C4-2B (cell line): ENCODE measurements at regions not wholly inside any gene's neighbourhood (a gene's known extent, or its start where the extent isn't known, plus 50 kb on each side); places are given as distances from the start of the nearest gene placed in this dataset.
A peak's percentile ranks its signal among the peaks of the same experiment; 100 is the strongest.

Source experiments
- H3K27ac ChIP-seq: fragments of 450-650 bp; 2 replicates; pipeline ENCODE4 v1.5.1; 2017
- CTCF ChIP-seq: fragments of 450-650 bp; conservative IDR thresholded peaks from 2 replicates; pipeline ENCODE4 v1.5.1; 2017; ENCODE audit warnings: mild to moderate bottlenecking
- ZFX ChIP-seq: fragments of 450-650 bp; IDR thresholded peaks from 2 replicates; pipeline ENCODE4 v1.6.1; 2017

- no peak for TF ChIP-seq CTCF
- TF ChIP-seq ZFX: no peak
- H3K27ac ChIP-seq: no peak overlapping the region
These were observed 180.1 kb upstream of the PRICKLE2 start for GRCh38 chr3:64405211-64405835.

GRCh38 chr3:64400706-64401105 is 175.4 kb upstream of the PRICKLE2 start:
- TF ChIP-seq CTCF (no peak), ZFX (no peak)
- H3K27ac ChIP-seq: no peak overlapping the region

GRCh38 chr3:64399205-64399800 is 174.0 kb upstream of the PRICKLE2 start:
- TF ChIP-seq ZFX (no peak), CTCF (peak; percentile 79)
- H3K27ac ChIP-seq: no peak overlapping the region

GRCh38 chr3:64398476-64398875 is 173.2 kb upstream of the PRICKLE2 start:
- TF ChIP-seq CTCF (no peak), ZFX (no peak)
- no peak overlapping the region for H3K27ac ChIP-seq

GRCh38 chr3:64398006-64398405 is 172.7 kb upstream of the PRICKLE2 start:
- TF ChIP-seq ZFX (no peak), CTCF (no peak)
- no peak overlapping the region for H3K27ac ChIP-seq

GRCh38 chr3:64397573-64397972 is 172.3 kb upstream of the PRICKLE2 start:
- no peak for TF ChIP-seq CTCF
- TF ChIP-seq ZFX: no peak
- H3K27ac ChIP-seq: no peak overlapping the region

- TF ChIP-seq CTCF: no peak
- no peak for TF ChIP-seq ZFX
- H3K27ac ChIP-seq: no peak overlapping the region
These were observed 170.2 kb upstream of the PRICKLE2 start for GRCh38 chr3:64395490-64395889.
